C4-2B (cell line): ENCODE measurements at regions not wholly inside any gene's neighbourhood (a gene's known extent, or its start where the extent isn't known, plus 50 kb on each side); places are given as distances from the start of the nearest gene placed in this dataset.

Experiments used
- H3K27ac ChIP-seq: fragments of 450-650 bp; 2 replicates; pipeline ENCODE4 v1.5.1; 2017
- ZFX ChIP-seq: fragments of 450-650 bp; IDR thresholded peaks from 2 replicates; pipeline ENCODE4 v1.6.1; 2017
- TF ChIP-seq, protein P1 (sequence below): fragments of 450-650 bp; conservative IDR thresholded peaks from 2 replicates; pipeline ENCODE4 v1.5.1; 2017; ENCODE audit warnings: mild to moderate bottlenecking

DNA sequence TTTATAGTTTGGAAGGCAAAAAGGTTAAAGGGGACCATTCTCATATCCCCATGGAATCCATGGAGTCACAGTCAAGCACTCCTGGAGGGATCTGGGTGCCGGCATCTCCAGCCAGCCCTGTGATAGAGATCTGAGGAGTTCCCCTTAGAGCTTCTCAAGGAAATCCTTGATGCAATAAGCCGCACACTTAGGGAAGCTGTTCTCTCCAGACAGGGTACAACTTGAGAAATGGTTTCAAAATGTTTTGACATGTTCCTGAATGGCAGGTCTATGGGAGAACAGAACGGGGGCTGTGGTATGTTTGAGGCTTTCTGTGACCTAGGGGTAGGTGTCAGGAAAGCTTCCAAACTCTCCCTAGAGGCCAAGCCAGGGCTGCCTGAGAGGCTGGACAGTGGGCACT, 292.9 kb downstream of the TLE3 start:
- H3K27ac ChIP-seq: peak overlapping the region; percentile 3; the same call in 1 of the 2 replicates
- TF ChIP-seq, protein P1, sequence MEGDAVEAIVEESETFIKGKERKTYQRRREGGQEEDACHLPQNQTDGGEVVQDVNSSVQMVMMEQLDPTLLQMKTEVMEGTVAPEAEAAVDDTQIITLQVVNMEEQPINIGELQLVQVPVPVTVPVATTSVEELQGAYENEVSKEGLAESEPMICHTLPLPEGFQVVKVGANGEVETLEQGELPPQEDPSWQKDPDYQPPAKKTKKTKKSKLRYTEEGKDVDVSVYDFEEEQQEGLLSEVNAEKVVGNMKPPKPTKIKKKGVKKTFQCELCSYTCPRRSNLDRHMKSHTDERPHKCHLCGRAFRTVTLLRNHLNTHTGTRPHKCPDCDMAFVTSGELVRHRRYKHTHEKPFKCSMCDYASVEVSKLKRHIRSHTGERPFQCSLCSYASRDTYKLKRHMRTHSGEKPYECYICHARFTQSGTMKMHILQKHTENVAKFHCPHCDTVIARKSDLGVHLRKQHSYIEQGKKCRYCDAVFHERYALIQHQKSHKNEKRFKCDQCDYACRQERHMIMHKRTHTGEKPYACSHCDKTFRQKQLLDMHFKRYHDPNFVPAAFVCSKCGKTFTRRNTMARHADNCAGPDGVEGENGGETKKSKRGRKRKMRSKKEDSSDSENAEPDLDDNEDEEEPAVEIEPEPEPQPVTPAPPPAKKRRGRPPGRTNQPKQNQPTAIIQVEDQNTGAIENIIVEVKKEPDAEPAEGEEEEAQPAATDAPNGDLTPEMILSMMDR: no peak
- no peak for TF ChIP-seq ZFX

DNA sequence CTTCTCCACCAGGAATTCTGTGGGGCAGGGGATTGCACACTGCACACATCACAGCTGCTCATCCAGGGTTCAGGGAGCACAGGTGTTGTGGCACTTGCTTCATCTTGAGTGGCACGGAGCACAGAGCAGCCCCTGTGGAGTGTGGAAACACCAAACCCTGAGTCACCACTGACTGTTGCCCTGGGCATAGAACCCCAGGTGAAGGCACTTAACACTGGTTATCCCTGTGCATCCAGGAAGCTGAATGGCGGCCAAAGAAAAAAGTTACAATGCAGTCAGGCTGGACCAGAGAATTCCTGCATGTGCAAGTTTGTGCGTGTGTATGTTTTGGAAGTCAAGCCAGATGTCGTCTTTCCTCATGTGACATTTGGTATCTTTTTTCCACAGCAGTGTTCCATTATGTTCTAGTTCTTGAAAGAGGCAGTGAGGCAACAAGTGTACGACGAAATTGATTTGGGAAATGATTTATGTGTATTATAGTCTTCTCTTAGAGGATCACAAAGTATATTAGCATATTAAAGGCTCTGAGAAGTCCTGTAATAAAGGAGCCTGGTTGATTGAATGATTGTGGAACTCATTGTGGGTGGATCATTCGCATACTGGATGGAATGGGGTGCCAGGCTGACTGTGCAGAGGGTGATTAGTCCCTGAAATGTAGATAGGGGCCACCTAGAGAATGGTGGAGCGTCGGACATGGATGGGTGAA, 292.3 kb downstream of the TLE3 start:
- peak overlapping the region; percentile 3; the same call in 1 of the 2 replicates for H3K27ac ChIP-seq
- TF ChIP-seq ZFX: no peak
- TF ChIP-seq, protein P1: no peak

DNA sequence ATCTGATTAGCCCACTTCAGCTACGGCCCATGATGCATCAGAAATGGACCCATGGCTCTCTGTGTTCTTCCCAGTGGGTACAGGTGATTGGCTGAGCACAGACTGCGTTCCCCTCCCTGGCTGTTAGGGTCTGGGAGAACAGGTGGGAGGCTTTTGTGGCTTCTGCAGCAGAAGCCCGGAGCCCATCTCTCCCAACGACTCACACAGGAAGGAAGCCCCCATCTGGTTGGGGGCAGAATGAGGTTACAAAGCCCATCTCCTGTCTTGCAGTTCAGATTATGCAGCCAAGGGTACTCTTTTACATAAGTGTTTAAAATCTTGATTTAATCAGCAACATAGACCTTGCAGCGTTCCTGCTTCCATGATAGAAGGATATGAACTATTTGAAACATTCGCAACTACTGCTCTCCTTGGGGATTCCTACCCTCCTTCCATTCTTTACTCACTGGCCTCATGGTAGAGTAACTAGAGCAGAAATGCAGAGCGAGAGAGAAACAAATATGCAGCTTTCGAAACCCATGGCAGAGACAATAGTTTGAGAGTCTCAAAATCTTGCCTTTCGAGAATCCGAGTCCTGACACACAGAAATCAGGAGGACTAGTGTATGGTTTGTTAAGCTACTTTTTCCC, 291.3 kb downstream of the TLE3 start:
- no peak overlapping the region for H3K27ac ChIP-seq
- TF ChIP-seq ZFX: no peak
- TF ChIP-seq, protein P1: no peak

DNA sequence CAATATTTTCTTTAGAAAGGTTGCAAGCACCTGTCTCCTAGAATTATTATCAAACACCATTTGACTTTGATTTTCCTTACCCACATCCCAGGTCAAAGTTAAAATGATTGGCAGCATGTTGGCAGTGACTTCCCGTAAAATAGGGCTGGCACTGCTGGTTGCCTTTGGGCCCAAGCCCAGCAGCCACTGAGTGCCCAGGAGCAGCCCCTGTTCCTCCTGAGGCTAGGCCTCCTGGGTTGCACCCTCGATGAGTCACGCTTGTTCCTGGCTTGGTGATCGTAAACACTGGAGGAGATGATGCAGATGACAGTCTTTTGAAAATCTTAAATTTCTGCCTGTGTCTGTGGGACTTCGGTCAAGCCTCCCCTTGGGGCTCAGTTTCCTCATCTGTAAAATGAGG, 290.0 kb downstream of the TLE3 start:
- TF ChIP-seq, protein P1: no peak
- no peak for TF ChIP-seq ZFX
- H3K27ac ChIP-seq: peak overlapping the region; percentile 36

DNA sequence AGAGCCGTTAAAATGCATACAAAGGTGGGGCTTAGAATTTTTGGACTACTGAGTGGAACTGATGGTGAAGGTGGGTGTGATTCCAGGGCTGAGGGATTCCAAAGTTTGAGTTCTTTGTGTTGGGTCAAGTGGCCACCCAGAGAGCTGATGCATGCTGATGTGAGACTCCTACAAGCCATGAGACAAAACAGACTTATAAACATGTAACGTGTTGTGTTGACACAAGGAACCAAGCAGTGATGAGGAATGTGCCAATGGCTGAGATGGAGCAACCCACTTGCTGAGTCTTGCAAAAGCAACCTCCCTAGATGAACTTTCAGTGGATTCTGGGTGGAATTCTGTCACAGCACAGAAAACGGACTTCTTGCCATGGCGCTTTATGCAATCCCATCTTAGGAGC, 289.0 kb downstream of the TLE3 start:
- H3K27ac ChIP-seq: no peak overlapping the region
- TF ChIP-seq, protein P1: no peak
- TF ChIP-seq ZFX: no peak

GRCh38 chr15:69809421-69809820, 288.3 kb downstream of the TLE3 start:
- TF ChIP-seq ZFX: no peak
- TF ChIP-seq, protein P1: no peak
- no peak overlapping the region for H3K27ac ChIP-seq

DNA sequence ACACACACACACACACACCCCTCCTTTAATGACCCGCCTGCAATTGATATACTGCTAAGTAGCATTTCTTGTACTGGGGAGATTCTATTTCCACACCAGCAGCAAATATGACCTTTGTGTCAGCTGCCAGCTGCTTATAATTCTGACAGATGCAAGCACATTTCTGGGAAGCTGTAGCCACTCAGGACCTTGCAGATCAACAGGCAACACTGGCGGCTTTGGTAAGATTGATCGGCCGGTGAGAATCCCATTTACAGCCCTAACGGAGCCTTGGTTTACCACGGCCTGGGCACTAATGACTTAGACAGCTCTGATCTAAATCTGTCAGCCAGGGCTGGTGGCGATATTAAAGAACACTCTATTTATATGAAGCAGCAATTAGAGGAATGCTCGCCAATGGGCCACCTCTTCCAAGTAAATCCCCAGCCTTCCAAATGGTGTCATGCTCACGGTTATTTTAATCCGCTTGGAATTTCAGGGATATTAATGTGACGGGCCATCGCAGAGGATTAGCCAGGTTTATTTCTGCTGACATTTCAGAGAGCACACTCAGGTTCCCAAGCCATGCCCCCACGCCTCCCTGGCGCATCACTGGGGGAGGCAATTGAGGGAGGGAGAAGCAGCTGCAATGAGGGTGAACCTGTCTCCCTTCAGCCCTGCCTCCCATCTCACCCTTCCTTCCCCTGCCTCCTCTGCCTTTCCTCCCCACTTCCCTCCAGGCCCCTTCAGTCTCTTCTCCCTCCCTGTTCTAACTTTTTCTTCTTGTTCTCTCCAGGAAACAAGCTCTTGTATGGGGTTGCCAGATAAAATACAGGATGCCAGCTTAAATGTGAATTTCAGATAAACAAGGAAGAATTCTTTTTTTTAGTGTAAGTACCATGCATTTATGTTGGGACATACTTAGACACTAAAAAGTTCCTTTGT, 287.0 kb downstream of the TLE3 start:
- TF ChIP-seq, protein P1: no peak
- H3K27ac ChIP-seq: no peak overlapping the region
